ENCODE measurements at regions not wholly inside any gene's neighbourhood (a gene's known extent, or its start where the extent isn't known, plus 50 kb on each side); places are given as distances from the start of the nearest gene placed in this dataset.

- H3K36me3 ChIP-seq, result no peaks in the 10 kb centered on the region
- no peaks in the 10 kb centered on the region for H3K27me3 ChIP-seq
- 75 to 81% methylated on average over 5 of the region's 5 CpGs for WGBS, 2 donors
- TF ChIP-seq EP300 (IDR thresholded peaks at IDR 0.05) (no peak), POLR2AphosphoS5 (IDR thresholded peaks at IDR 0.05) (no peak), CTCF (IDR thresholded peaks at IDR 0.05) (no peak), POLR2A (IDR thresholded peaks at IDR 0.05) (no peak)
- ATAC-seq (ENCODE audit: low FRiP score in 2 of 2), result no peak
- H3K4me3 ChIP-seq, result no peak overlapping the region
- H3K27ac ChIP-seq, result no peak overlapping the region
- DNase-seq, result no peak
- H3K4me1 ChIP-seq, result no peaks in the 10 kb centered on the region
- H3K9me3 ChIP-seq, result no peaks in the 10 kb centered on the region
These were observed 218.6 kb downstream of the KCNE4 start for GRCh38 chr2:223270548-223270947.

- no peaks in the 10 kb centered on the region for H3K36me3 ChIP-seq
- H3K27me3 ChIP-seq, result no peaks in the 10 kb centered on the region
- DNase-seq, result no peak
- no peaks in the 10 kb centered on the region for H3K9me3 ChIP-seq
- TF ChIP-seq POLR2A (IDR thresholded peaks at IDR 0.05), result no peak
- TF ChIP-seq POLR2AphosphoS5 (IDR thresholded peaks at IDR 0.05), result no peak
- TF ChIP-seq EP300 (IDR thresholded peaks at IDR 0.05), result no peak
- TF ChIP-seq CTCF (IDR thresholded peaks at IDR 0.05), result no peak
- H3K4me3 ChIP-seq, result no peak overlapping the region
- no peaks in the 10 kb centered on the region for H3K4me1 ChIP-seq
- H3K27ac ChIP-seq, result no peak overlapping the region
- ATAC-seq (ENCODE audit: low FRiP score in 2 of 2), result no peak
These were observed 222.0 kb downstream of the KCNE4 start for GRCh38 chr2:223273995-223274394.

GRCh38 chr2:223282221-223282620 lies 230.2 kb downstream of the KCNE4 start:
- TF ChIP-seq CTCF (IDR thresholded peaks at IDR 0.05) (no peak), POLR2A (IDR thresholded peaks at IDR 0.05) (no peak), POLR2AphosphoS5 (IDR thresholded peaks at IDR 0.05) (no peak), EP300 (IDR thresholded peaks at IDR 0.05) (no peak)
- Histone ChIP-seq H3K27ac (no peak overlapping the region), H3K9me3 (no peaks in the 10 kb centered on the region), H3K4me1 (no peaks in the 10 kb centered on the region), H3K4me3 (no peak overlapping the region), H3K27me3 (no peaks in the 10 kb centered on the region), H3K36me3 (no peaks in the 10 kb centered on the region)
- ATAC-seq (ENCODE audit: low FRiP score in 2 of 2) (no peak), DNase-seq (no peak)

- Histone ChIP-seq H3K9me3 (no peaks in the 10 kb centered on the region), H3K4me1 (no peaks in the 10 kb centered on the region), H3K27ac (no peak overlapping the region), H3K4me3 (no peak overlapping the region), H3K36me3 (no peaks in the 10 kb centered on the region), H3K27me3 (no peaks in the 10 kb centered on the region)
- DNase-seq, result no peak
- WGBS, 2 donors, result 54 to 74% methylated on average over 2 of the region's 2 CpGs
- ATAC-seq (ENCODE audit: low FRiP score in 2 of 2), result no peak
- TF ChIP-seq POLR2AphosphoS5 (IDR thresholded peaks at IDR 0.05), result no peak
- TF ChIP-seq POLR2A (IDR thresholded peaks at IDR 0.05), result no peak
- no peak for TF ChIP-seq EP300 (IDR thresholded peaks at IDR 0.05)
- TF ChIP-seq CTCF (IDR thresholded peaks at IDR 0.05), result no peak
These were observed 231.3 kb downstream of the KCNE4 start for GRCh38 chr2:223283329-223283728.

- no peak overlapping the region for H3K27ac ChIP-seq
- H3K27me3 ChIP-seq, result no peaks in the 10 kb centered on the region
- no peak for DNase-seq
- no peak overlapping the region for H3K4me3 ChIP-seq
- no peaks in the 10 kb centered on the region for H3K36me3 ChIP-seq
- H3K9me3 ChIP-seq, result no peaks in the 10 kb centered on the region
- no peak for ATAC-seq (ENCODE audit: low FRiP score in 2 of 2)
- no peak for TF ChIP-seq POLR2A (IDR thresholded peaks at IDR 0.05)
- no peak for TF ChIP-seq EP300 (IDR thresholded peaks at IDR 0.05)
- no peak for TF ChIP-seq CTCF (IDR thresholded peaks at IDR 0.05)
- no peak for TF ChIP-seq POLR2AphosphoS5 (IDR thresholded peaks at IDR 0.05)
- H3K4me1 ChIP-seq, result no peaks in the 10 kb centered on the region
These were observed 231.8 kb downstream of the KCNE4 start for GRCh38 chr2:223283771-223284170.
